ENCODE measurements at regions not wholly inside any gene's neighbourhood (a gene's known extent, or its start where the extent isn't known, plus 50 kb on each side); places are given as distances from the start of the nearest gene placed in this dataset.
A peak's percentile ranks its signal among the peaks of the same experiment; 100 is the strongest.

DNA sequence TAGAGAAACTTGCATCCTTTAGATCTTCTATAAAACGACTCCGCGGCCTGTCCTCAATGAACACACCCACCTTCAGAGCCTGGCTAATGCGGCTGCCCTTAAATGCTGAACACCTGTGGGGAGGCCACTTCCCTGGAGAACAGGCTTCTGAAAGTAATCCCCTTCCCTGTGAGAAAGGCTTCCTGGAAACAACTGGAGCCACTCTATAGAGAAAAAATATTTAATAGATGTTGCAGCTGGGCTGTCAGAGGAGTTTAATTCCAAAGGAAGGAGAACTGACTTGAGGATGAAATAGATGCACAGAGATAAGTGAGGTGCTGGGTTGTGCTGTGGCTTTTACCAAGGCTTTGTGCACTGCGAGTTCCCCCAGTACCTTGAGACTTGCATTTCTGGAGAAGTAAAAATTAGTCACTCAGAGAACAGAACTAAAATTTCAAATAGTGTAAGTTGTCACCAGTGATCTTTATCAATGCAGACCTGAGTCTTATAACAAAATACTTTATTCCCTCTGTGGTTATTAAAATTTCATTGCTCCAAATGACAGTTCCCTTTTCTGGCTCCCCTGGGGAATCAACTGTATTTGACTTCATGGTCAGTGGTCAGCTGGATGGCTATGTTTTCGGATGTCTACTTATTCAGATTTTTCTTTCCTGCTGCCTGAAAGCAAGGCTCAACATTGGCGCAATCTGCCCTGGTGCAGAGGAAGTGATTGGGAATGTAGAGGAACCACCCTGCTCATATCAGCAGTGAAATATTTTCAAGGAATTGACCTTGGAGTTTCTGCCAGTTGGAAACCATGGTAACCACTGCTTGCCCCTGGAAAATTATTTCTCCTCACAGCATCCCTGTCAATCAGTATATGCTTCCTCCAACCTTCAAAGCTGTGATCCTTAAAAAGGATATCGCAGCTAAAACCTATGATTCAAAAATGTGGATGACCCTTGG is 238.8 kb downstream of the SMARCA2 start:
- no peaks in the 10 kb centered on the region for H3K79me2 ChIP-seq (ENCODE audit: insufficient read depth, low read length)
- no peaks in the 10 kb centered on the region for H3K27me3 ChIP-seq (ENCODE audit: insufficient read depth, low read length)
- TF ChIP-seq, protein P1, sequence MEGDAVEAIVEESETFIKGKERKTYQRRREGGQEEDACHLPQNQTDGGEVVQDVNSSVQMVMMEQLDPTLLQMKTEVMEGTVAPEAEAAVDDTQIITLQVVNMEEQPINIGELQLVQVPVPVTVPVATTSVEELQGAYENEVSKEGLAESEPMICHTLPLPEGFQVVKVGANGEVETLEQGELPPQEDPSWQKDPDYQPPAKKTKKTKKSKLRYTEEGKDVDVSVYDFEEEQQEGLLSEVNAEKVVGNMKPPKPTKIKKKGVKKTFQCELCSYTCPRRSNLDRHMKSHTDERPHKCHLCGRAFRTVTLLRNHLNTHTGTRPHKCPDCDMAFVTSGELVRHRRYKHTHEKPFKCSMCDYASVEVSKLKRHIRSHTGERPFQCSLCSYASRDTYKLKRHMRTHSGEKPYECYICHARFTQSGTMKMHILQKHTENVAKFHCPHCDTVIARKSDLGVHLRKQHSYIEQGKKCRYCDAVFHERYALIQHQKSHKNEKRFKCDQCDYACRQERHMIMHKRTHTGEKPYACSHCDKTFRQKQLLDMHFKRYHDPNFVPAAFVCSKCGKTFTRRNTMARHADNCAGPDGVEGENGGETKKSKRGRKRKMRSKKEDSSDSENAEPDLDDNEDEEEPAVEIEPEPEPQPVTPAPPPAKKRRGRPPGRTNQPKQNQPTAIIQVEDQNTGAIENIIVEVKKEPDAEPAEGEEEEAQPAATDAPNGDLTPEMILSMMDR (IDR thresholded peaks at IDR 0.05; ENCODE audit: extremely low read depth, low read depth, low read length): no peak

DNA sequence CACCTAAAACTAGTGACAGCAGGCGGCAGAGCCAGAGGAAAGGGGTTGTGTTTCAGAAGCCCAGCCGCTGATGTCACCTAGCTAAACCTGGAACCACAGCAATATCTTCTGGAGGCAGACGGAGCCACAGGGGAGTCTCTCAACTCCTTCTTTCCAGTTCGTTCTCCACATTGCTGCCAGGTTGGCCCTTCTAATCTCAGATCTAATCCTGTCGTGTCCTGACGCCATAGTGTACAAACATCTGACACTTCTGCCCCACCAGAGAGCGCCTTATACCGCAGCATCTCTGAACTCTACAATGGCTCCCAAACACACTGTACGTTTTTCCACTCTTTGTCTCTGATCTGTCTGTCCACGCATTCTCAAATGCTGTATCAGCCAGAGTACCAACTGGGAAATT is 240.0 kb downstream of the SMARCA2 start:
- H3K4me3 ChIP-seq (ENCODE audit: insufficient read depth, low read length): no peak overlapping the region

More for the DNA sequence above, 238.8 kb downstream of the SMARCA2 start:
- H4K20me1 ChIP-seq (ENCODE audit: insufficient read depth, low read length): no peaks in the 10 kb centered on the region
- H3K9me3 ChIP-seq (ENCODE audit: low read depth, low read length): no peaks in the 10 kb centered on the region
- H2AFZ ChIP-seq (ENCODE audit: low read length): no peak overlapping the region
- H3K4me1 ChIP-seq (ENCODE audit: insufficient read depth, low read length): no peaks in the 10 kb centered on the region
- no peak overlapping the region for H3K4me3 ChIP-seq (ENCODE audit: insufficient read depth, low read length)
- no peaks in the 10 kb centered on the region for H3K36me3 ChIP-seq (ENCODE audit: insufficient read depth, low read length)
- no peak for DNase-seq (ENCODE audit: insufficient read length, low spot score, missing footprints)
- H3K4me2 ChIP-seq (ENCODE audit: insufficient read depth, low read length): no peak overlapping the region
- no peak overlapping the region for H3K27ac ChIP-seq (ENCODE audit: low read depth, low read length)

DNA sequence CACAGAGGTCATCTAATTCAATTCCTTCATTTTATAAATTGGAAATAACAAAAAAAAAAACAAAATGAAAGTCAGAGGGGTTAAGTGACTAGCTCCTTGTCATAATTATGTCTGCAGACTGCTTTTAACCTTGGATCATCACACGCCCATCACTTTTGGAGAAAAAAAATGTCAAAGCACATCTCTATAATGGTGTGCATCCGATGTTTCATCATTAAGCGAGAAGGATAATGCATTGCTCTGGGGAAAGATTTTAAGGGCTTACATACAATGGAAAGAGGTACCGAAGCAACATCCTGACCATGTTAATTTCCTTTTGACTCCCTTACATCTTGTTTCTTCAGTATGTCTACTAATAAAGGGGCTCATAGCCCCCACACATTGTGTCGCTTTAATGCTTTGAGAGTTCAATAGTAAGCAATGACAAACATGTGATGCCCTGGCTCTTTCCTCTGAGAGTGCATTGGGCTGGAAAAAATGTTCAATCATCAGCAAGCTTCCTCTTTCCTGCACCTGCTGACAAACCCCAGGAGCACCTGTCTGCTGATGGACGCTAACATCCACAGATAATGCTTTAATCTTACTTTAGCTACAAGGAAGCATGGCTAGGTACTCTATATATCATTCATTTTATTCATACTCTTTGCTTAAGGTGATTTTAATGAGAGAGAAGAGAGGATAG is 242.2 kb downstream of the SMARCA2 start:
- Histone ChIP-seq H3K36me3 (ENCODE audit: insufficient read depth, low read length) (no peaks in the 10 kb centered on the region), H3K27me3 (ENCODE audit: insufficient read depth, low read length) (no peaks in the 10 kb centered on the region), H3K27ac (ENCODE audit: low read depth, low read length) (no peak overlapping the region), H4K20me1 (ENCODE audit: insufficient read depth, low read length) (no peaks in the 10 kb centered on the region), H3K4me1 (ENCODE audit: insufficient read depth, low read length) (peaks cover 13% of the 10 kb centered on the region), H3K9me3 (ENCODE audit: low read depth, low read length) (no peaks in the 10 kb centered on the region), H3K4me3 (ENCODE audit: insufficient read depth, low read length) (no peak overlapping the region), H3K79me2 (ENCODE audit: insufficient read depth, low read length) (no peaks in the 10 kb centered on the region), H3K4me2 (ENCODE audit: insufficient read depth, low read length) (no peak overlapping the region), H2AFZ (ENCODE audit: low read length) (no peak overlapping the region)
- no peak for DNase-seq (ENCODE audit: insufficient read length, low spot score, missing footprints)
- TF ChIP-seq, protein P1 (IDR thresholded peaks at IDR 0.05; ENCODE audit: extremely low read depth, low read depth, low read length): no peak

More for the DNA sequence above, 240.0 kb downstream of the SMARCA2 start:
- DNase-seq (ENCODE audit: insufficient read length, low spot score, missing footprints): peak; percentile 18
- Histone ChIP-seq H3K4me1 (ENCODE audit: insufficient read depth, low read length) (no peaks in the 10 kb centered on the region), H3K36me3 (ENCODE audit: insufficient read depth, low read length) (no peaks in the 10 kb centered on the region), H2AFZ (ENCODE audit: low read length) (no peak overlapping the region), H3K9me3 (ENCODE audit: low read depth, low read length) (no peaks in the 10 kb centered on the region), H3K79me2 (ENCODE audit: insufficient read depth, low read length) (no peaks in the 10 kb centered on the region), H3K4me2 (ENCODE audit: insufficient read depth, low read length) (no peak overlapping the region), H3K27me3 (ENCODE audit: insufficient read depth, low read length) (no peaks in the 10 kb centered on the region), H4K20me1 (ENCODE audit: insufficient read depth, low read length) (no peaks in the 10 kb centered on the region), H3K27ac (ENCODE audit: low read depth, low read length) (no peak overlapping the region)
- TF ChIP-seq, protein P1 (IDR thresholded peaks at IDR 0.05; ENCODE audit: extremely low read depth, low read depth, low read length): no peak
